Hepatocyte (in vitro differentiated cells): ENCODE measurements at regions not wholly inside any gene's neighbourhood (a gene's known extent, or its start where the extent isn't known, plus 50 kb on each side); places are given as distances from the start of the nearest gene placed in this dataset.

Experiments
- EZH2 ChIP-seq: fragments of 200-600 bp; sonication (generic); IDR thresholded peaks from 2 replicates; pipeline ENCODE4 v1.6.1; 2016; ENCODE audit warnings: antibody characterized with exemption, mild to moderate bottlenecking, borderline replicate concordance
- EZH2phosphoT487 ChIP-seq: fragments of 200-600 bp; sonication (generic); IDR thresholded peaks from one replicate; pipeline ENCODE4 v1.6.1; 2018; ENCODE audit warnings: antibody characterized with exemption, mild to moderate bottlenecking, low read depth, moderate library complexity; ENCODE audit not compliant: unreplicated experiment, severe bottlenecking
- TF ChIP-seq, protein P1 (sequence below): fragments of 200-600 bp; sonication (generic); IDR thresholded peaks from 2 replicates; pipeline ENCODE4 v1.5.1; 2016; ENCODE audit warnings: antibody characterized with exemption, mild to moderate bottlenecking; ENCODE audit not compliant: poor library complexity

DNA sequence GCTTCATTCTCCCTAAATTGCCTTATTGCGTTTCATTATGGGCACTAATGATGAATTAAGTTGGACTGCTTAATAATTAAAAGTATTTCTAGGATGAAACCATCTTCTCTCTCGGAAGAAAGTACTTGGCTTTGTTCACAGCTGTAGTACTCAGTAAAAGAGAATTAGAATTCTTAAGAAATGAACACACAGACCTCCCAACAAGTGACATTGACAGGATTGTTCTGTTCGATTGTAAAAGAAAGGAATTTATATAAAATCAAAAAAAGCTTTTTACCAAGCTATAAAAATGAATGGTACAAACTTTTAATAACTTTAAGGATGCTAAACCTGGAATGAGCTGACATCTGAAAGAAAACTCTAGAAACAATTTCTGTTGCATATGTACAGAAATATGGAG is 416.4 kb upstream of the THRB start:
- TF ChIP-seq, protein P1, sequence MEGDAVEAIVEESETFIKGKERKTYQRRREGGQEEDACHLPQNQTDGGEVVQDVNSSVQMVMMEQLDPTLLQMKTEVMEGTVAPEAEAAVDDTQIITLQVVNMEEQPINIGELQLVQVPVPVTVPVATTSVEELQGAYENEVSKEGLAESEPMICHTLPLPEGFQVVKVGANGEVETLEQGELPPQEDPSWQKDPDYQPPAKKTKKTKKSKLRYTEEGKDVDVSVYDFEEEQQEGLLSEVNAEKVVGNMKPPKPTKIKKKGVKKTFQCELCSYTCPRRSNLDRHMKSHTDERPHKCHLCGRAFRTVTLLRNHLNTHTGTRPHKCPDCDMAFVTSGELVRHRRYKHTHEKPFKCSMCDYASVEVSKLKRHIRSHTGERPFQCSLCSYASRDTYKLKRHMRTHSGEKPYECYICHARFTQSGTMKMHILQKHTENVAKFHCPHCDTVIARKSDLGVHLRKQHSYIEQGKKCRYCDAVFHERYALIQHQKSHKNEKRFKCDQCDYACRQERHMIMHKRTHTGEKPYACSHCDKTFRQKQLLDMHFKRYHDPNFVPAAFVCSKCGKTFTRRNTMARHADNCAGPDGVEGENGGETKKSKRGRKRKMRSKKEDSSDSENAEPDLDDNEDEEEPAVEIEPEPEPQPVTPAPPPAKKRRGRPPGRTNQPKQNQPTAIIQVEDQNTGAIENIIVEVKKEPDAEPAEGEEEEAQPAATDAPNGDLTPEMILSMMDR, result no peak
- TF ChIP-seq EZH2 (no peak), EZH2phosphoT487 (no peak)
